Heart left ventricle (tissue), 16 donors: ENCODE measurements at regions not wholly inside any gene's neighbourhood (a gene's known extent, or its start where the extent isn't known, plus 50 kb on each side); places are given as distances from the start of the nearest gene placed in this dataset.
"Not testable (repeated sequence)": the region's sequence is repeated elsewhere in the genome, so short reads cannot be mapped to it uniquely, and the experiment has no call there.

ENCODE experiments used
- ATAC-seq, 4 donors: fragments of 200-7000 bp; cut with Tn5 transposase; one replicate each; pipeline ENCODE4 v1.9.1; 2020 to 2022; ENCODE audit warnings: moderate library complexity in 4 of 4, mild to moderate bottlenecking in 3 of 4, moderate number of reproducible peaks in 1 of 4
- DNase-seq, 5 donors: peaks; one replicate each; pipeline ENCODE4 v3.0.0-alpha.2; 2020
- H3K27ac ChIP-seq, 12 donors: fragments of 200-600 bp; sonication (generic) in 4 of 12; one replicate each; pipeline versions ENCODE4 v1.5.0 to v1.8.0; 2016 to 2022; ENCODE audit warnings: mild to moderate bottlenecking in 2 of 12
- H3K27me3 ChIP-seq, 9 donors: fragments of 200-600 bp; sonication (generic) in 2 of 9; one replicate each; pipeline versions ENCODE4 v1.5.1 to v1.8.0; 2016 to 2022; ENCODE audit warnings: mild to moderate bottlenecking in 3 of 9
- H3K36me3 ChIP-seq, 9 donors: fragments of 200-600 bp; sonication (generic) in 2 of 9; one replicate each; pipeline versions ENCODE4 v1.5.0 to v1.8.0; 2018 to 2022; ENCODE audit warnings: mild to moderate bottlenecking in 2 of 9
- H3K4me1 ChIP-seq, 12 donors: fragments of 200-600 bp; sonication (generic) in 4 of 12; one replicate each; pipeline versions ENCODE4 v1.5.0 to v1.8.0; 2016 to 2022; ENCODE audit warnings: mild to moderate bottlenecking in 3 of 12
- H3K4me3 ChIP-seq, 12 donors: fragments of 200-600 bp; sonication (generic) in 4 of 12; one replicate each; pipeline versions ENCODE4 v1.5.0 to v1.8.0; 2017 to 2022; ENCODE audit warnings: mild to moderate bottlenecking in 9 of 12, moderate library complexity in 4 of 12
- H3K9me3 ChIP-seq, 12 donors: fragments of 200-600 bp; sonication (generic) in 4 of 12; one replicate each; pipeline versions ENCODE4 v1.5.0 to v1.8.0; 2016 to 2022; ENCODE audit warnings: mild to moderate bottlenecking in 1 of 12
- CTCF ChIP-seq, 12 donors: fragments of 200-600 bp; sonication (generic) in 4 of 12; IDR thresholded peaks; one replicate each; pipeline versions ENCODE4 v1.5.0 to v1.8.0; 2018 to 2022; ENCODE audit warnings: antibody characterized with exemption in 12 of 12, mild to moderate bottlenecking in 5 of 12
- POLR2A ChIP-seq, 2 donors: fragments of 450-650 bp; IDR thresholded peaks; one replicate each; pipeline ENCODE4 v1.6.1; 2017; ENCODE audit warnings: antibody characterized with exemption in 2 of 2, mild to moderate bottlenecking in 2 of 2, moderate library complexity in 2 of 2
- WGBS, 4 donors: extraction: QIAGEN DNeasy Blood & Tissue Kit in 2 of 4; methylation state at CpG; one replicate each; pipeline versions ENCODE4 v1.1.5 to v1.1.7; 2013 to 2018; 5-methylcytosine and 5-hydroxymethylcytosine counted together
- intact Hi-C, 10 donors: fragments of 100-400 bp; cut with DNase I; formaldehyde crosslinking; loops; one replicate each; pipeline versions ENCODE4 v1.11.1 to v1.14.2; 2022
- donor health status: ischemic (EF 13 %, LVEDD 7.1; RV severe dilation, severe dysfunction).
- donor health status: healthy with polysubstance abuse.
- donor health status: DM: no; HTN: yes; CAD: no.
- donor health status: DM: no; HTN: no; CAD: no.
- donor health status: ischemic (EF 25% LVEDD 6.9; RV normal size, moderate dysfunction).
- donor health status: ischemic (EF 25% LVEDD 5.7; RV mildly dilated, moderate dysfunction).
- donor health status: healthy.
- donor health status: DM: yes; HTN: yes; CAD: no.
- donor health status: ischemic (EF 35%, LVEDD 5.7; RV mildly dilated, moderate dysfunction).
- donor health status: nonischemic (EF 11% LVEDD 7.7; RV severe dilation, severe dysfunction).
- donor health status: DM: yes; HTN: yes; CAD: no.
- donor health status: PGD.
- donor health status: ischemic (EF 29% LVEDD 5.4; RV normal size, mild dysfunction).
- donor health status: nonischemic (EF 23%, LVEDD 6.1; RV moderate dilation, normal function).

- WGBS, 4 donors = 83 to 92% (median 89%) methylated on average over 4 of the region's 4 CpGs
- TF ChIP-seq CTCF (IDR thresholded peaks at IDR 0.05) = no peak
- TF ChIP-seq POLR2A (IDR thresholded peaks at IDR 0.05) = no peak
- H3K36me3 ChIP-seq = no peaks in the 10 kb centered on the region
- H3K27me3 ChIP-seq = peaks cover 0 to 6% (median 0%) of the 10 kb centered on the region in 9 donors
- no peak overlapping the region for H3K4me3 ChIP-seq
- no peak for ATAC-seq
- no peak overlapping the region for H3K27ac ChIP-seq
- peaks cover 0 to 12% (median 0%) of the 10 kb centered on the region in 12 donors for H3K4me1 ChIP-seq
- intact Hi-C loops = no loop called here
- H3K9me3 ChIP-seq = peaks cover 0 to 4% (median 0%) of the 10 kb centered on the region in 12 donors
- DNase-seq = no peak
These were observed 88.7 kb upstream of the TBL1X start for GRCh38 chrX:9376111-9376510.

- H3K4me1 ChIP-seq = peaks cover 0 to 11% (median 0%) of the 10 kb centered on the region in 12 donors
- intact Hi-C loops, ATAC-seq, H3K27ac ChIP-seq, H3K4me3 ChIP-seq, H3K36me3 ChIP-seq, H3K9me3 ChIP-seq, DNase-seq: not testable (repeated sequence)
- WGBS, 4 donors = 79 to 90% (median 84%) methylated on average over 3 of the region's 3 CpGs
- peaks cover 0 to 10% (median 0%) of the 10 kb centered on the region in 9 donors for H3K27me3 ChIP-seq
These were observed 87.6 kb upstream of the TBL1X start for GRCh38 chrX:9377216-9377615.

- WGBS, 4 donors = 62 to 81% (median 77%) methylated on average over 7 of the region's 7 CpGs
- Histone ChIP-seq H3K4me1 (peaks cover 0 to 11% (median 0%) of the 10 kb centered on the region in 12 donors), H3K27ac (no peak overlapping the region), H3K4me3 (no peak overlapping the region), H3K36me3 (no peaks in the 10 kb centered on the region), H3K9me3 (peaks cover 0 to 5% (median 0%) of the 10 kb centered on the region in 12 donors), H3K27me3 (peaks cover 0 to 17% (median 0%) of the 10 kb centered on the region in 9 donors)
- intact Hi-C loops = no loop called here
- ATAC-seq = no peak
- TF ChIP-seq CTCF (IDR thresholded peaks at IDR 0.05) = no peak
- TF ChIP-seq POLR2A (IDR thresholded peaks at IDR 0.05) = no peak
- DNase-seq = no peak
These were observed 85.7 kb upstream of the TBL1X start for GRCh38 chrX:9378980-9379696.

- intact Hi-C loops = no loop called here
- no peak overlapping the region for H3K4me3 ChIP-seq
- no peak for TF ChIP-seq CTCF (IDR thresholded peaks at IDR 0.05)
- no peak for TF ChIP-seq POLR2A (IDR thresholded peaks at IDR 0.05)
- WGBS, 4 donors = 60 to 72% (median 68%) methylated on average over 9 to 10 of the region's 10 CpGs
- no peak overlapping the region for H3K27ac ChIP-seq
- DNase-seq (no peak), ATAC-seq (no peak)
- H3K36me3 ChIP-seq = no peaks in the 10 kb centered on the region
- peaks cover 0 to 5% (median 0%) of the 10 kb centered on the region in 12 donors for H3K9me3 ChIP-seq
- peaks cover 0 to 17% (median 0%) of the 10 kb centered on the region in 9 donors for H3K27me3 ChIP-seq
- H3K4me1 ChIP-seq = peaks cover 0 to 11% (median 0%) of the 10 kb centered on the region in 12 donors
These were observed 84.9 kb upstream of the TBL1X start for GRCh38 chrX:9379697-9380551.
